ENCODE measurements at regions not wholly inside any gene's neighbourhood (a gene's known extent, or its start where the extent isn't known, plus 50 kb on each side); places are given as distances from the start of the nearest gene placed in this dataset.

DNA sequence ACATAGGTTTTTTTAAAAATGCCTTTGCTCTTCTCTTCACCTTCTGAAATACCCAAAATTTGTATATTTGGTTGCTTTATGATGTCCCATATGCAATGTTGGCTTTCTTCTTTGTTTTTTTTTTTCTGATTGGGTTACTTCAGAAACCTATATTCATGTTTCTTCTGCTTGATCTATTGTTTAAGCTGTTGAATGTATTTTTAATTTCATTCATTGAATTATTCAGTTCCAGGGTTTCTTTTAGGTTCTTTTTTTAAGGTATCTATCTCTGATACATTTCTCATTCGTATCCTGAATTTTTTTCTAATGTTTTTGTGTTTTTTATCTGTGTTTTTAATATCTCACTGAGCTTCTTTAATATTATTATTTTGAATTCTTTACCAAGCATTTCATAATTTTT, 221.0 kb upstream of the MTPN start:
- no peak for TF ChIP-seq CTCF (IDR thresholded peaks at IDR 0.05)
- TF ChIP-seq POLR2A (IDR thresholded peaks at IDR 0.05) = no peak
- no peak for TF ChIP-seq EP300 (IDR thresholded peaks at IDR 0.05)

Measured in sigmoid colon (tissue), 4 donors.